ENCODE measurements at regions not wholly inside any gene's neighbourhood (a gene's known extent, or its start where the extent isn't known, plus 50 kb on each side); places are given as distances from the start of the nearest gene placed in this dataset.
"Not testable (repeated sequence)": the region's sequence is repeated elsewhere in the genome, so short reads cannot be mapped to it uniquely, and the experiment has no call there.

- TF ChIP-seq CTCF, POLR2A, POLR2AphosphoS5 (IDR thresholded peaks at IDR 0.05): not testable (repeated sequence)
Observed at GRCh38 chr5:21402089-21402488, 1414.1 kb upstream of the CDH18 start.

Measured in suprapubic skin (tissue), 4 donors.